GM12878 (cell line): ENCODE measurements at regions not wholly inside any gene's neighbourhood (a gene's known extent, or its start where the extent isn't known, plus 50 kb on each side); places are given as distances from the start of the nearest gene placed in this dataset.

Experiments
- ATAC-seq: fragments of 200-7000 bp; cut with Tn5 transposase; 3 replicates; pipeline ENCODE4 v1.9.1; 2020; ENCODE audit warnings: mild to moderate bottlenecking, moderate library complexity
- BruUV-seq: library from RNA; stranded (reverse); fragments of 400-500 nt; replicated peaks from 2 replicates; lab custom pipeline; 2021; lab: Mats Ljungman, UMichigan
- CTCF ChIA-PET: fragments of 300-600 bp; sonication (Branson Sonifier 250); formaldehyde crosslinking; extraction: SDS; loops from one replicate; lab custom pipeline; 2021; ENCODE audit warnings: inconsistent platforms; lab: Yijun Ruan, JAX
- POLR2A ChIA-PET: fragments of 350-600 bp; formaldehyde crosslinking; extraction: SDS; loops from one replicate; lab custom pipeline; 2021; ENCODE audit warnings: inconsistent platforms; lab: Charles Lee
- RAD21 ChIA-PET: fragments of 300-600 bp; sonication (Branson Sonifier 250); formaldehyde crosslinking; loops from one replicate; lab custom pipeline; 2023; ENCODE audit warnings: antibody characterized with exemption; ENCODE audit not compliant: unreplicated experiment; lab: Charles Lee
- SMC1A ChIA-PET: fragments of 300-600 bp; sonication (Branson Sonifier 250); formaldehyde crosslinking; loops from one replicate; lab custom pipeline; 2023; ENCODE audit not compliant: unreplicated experiment, uncharacterized antibody; lab: Charles Lee
- DNase-seq: peaks from one replicate; pipeline ENCODE4 v3.0.0-alpha.2; 2011; ENCODE audit warnings: low read depth, low spot score
- FAIRE-seq: peaks from 3 replicates; lab custom pipeline; 2011; peaks lifted over from hg19 to GRCh38; lab: Jason Lieb, UNC
- H2AFZ ChIP-seq: 2 replicates; pipeline ENCODE4 v1.6.0; 2011; ENCODE audit warnings: low read depth, low read length, control low read depth; ENCODE audit not compliant: control insufficient read depth
- H3K27ac ChIP-seq: 2 replicates; pipeline ENCODE4 v1.5.1; 2011; ENCODE audit warnings: control low read depth; ENCODE audit not compliant: control insufficient read depth, insufficient read depth
- H3K27me3 ChIP-seq, 2 experiments: replicated peaks in 1 of 2; 2 replicates each; pipeline versions ENCODE4 v1.6.0 to v1.6.1; 2011; ENCODE audit warnings: low read length in 1 of 2; ENCODE audit not compliant: control insufficient read depth in 2 of 2, insufficient read depth in 2 of 2
- H3K36me3 ChIP-seq, 2 experiments: 2 replicates each; pipeline ENCODE4 v1.5.1; 2011; ENCODE audit warnings: low read length in 1 of 2; ENCODE audit not compliant: control insufficient read depth in 2 of 2, insufficient read depth in 2 of 2
- H3K4me1 ChIP-seq: 2 replicates; pipeline ENCODE4 v1.6.1; 2011; ENCODE audit warnings: mild to moderate bottlenecking, low read length, moderate library complexity, mixed read lengths; ENCODE audit not compliant: control insufficient read depth, insufficient read depth
- H3K4me2 ChIP-seq: 2 replicates; pipeline ENCODE4 v1.6.0; 2011; ENCODE audit warnings: control low read depth; ENCODE audit not compliant: control insufficient read depth, insufficient read depth
- H3K4me3 ChIP-seq: fragments of 200-600 bp; sonication (generic); 2 replicates; pipeline ENCODE4 v1.5.1; 2016
- H3K79me2 ChIP-seq: 2 replicates; pipeline ENCODE4 v1.6.0; 2011; ENCODE audit warnings: low read length; ENCODE audit not compliant: control insufficient read depth, insufficient read depth
- H3K9ac ChIP-seq: 2 replicates; pipeline ENCODE4 v1.8.0; 2011; ENCODE audit warnings: low read length, control low read depth, mixed read lengths; ENCODE audit not compliant: control insufficient read depth, insufficient read depth
- H3K9me3 ChIP-seq: replicated peaks from 3 replicates; pipeline ENCODE4 v1.5.1; 2011; ENCODE audit warnings: mild to moderate bottlenecking, low read length; ENCODE audit not compliant: control insufficient read depth, insufficient read depth
- H4K20me1 ChIP-seq: 2 replicates; pipeline ENCODE4 v1.6.0; 2011; ENCODE audit not compliant: control insufficient read depth, insufficient read depth
- BHLHE40 ChIP-seq, 2 experiments: fragments of 450-650 bp in 1 of 2; IDR thresholded peaks; 2 replicates each; pipeline ENCODE4 v1.6.1; 2011 to 2017; ENCODE audit warnings: low read depth in 2 of 2, borderline replicate concordance in 1 of 2, improper control_type of control experiment in 1 of 2, low read length in 1 of 2, mild to moderate bottlenecking in 1 of 2
- CBX5 ChIP-seq: sonication (generic); IDR thresholded peaks from 2 replicates; pipeline ENCODE4 v1.6.1; 2016; ENCODE audit warnings: low read depth, moderate library complexity, mild to moderate bottlenecking, inconsistent platforms
- CHD1 ChIP-seq: IDR thresholded peaks from 2 replicates; pipeline ENCODE4 v1.6.1; 2012; ENCODE audit warnings: low read depth, low read length, improper control_type of control experiment
- CHD2 ChIP-seq: IDR thresholded peaks from 2 replicates; pipeline ENCODE4 v1.6.1; 2011; ENCODE audit warnings: low read depth, low read length, improper control_type of control experiment, borderline replicate concordance
- DPF2 ChIP-seq: fragments of 450-650 bp; IDR thresholded peaks from 2 replicates; pipeline ENCODE4 v1.6.1; 2017; ENCODE audit warnings: mild to moderate bottlenecking
- IKZF2 ChIP-seq, 2 experiments: fragments of 450-650 bp; IDR thresholded peaks; 2 replicates each; pipeline ENCODE4 v1.6.1; 2017; ENCODE audit warnings: mild to moderate bottlenecking in 2 of 2, moderate library complexity in 2 of 2
- IRF3 ChIP-seq: fragments of 450-650 bp; IDR thresholded peaks from 2 replicates; pipeline ENCODE4 v1.6.1; 2014; ENCODE audit warnings: mild to moderate bottlenecking
- MEF2A ChIP-seq: IDR thresholded peaks from 2 replicates; pipeline ENCODE4 v1.6.1; 2011; ENCODE audit warnings: low read depth, mild to moderate bottlenecking, low read length, moderate library complexity; ENCODE audit not compliant: insufficient read depth
- PAX5 ChIP-seq: IDR thresholded peaks from 2 replicates; pipeline ENCODE4 v1.6.1; 2011; ENCODE audit warnings: low read depth, low read length, borderline replicate concordance
- POLR2A ChIP-seq: IDR thresholded peaks from 2 replicates; pipeline ENCODE4 v1.6.1; 2011; ENCODE audit warnings: low read depth, mild to moderate bottlenecking, low read length
- RAD21 ChIP-seq: IDR thresholded peaks from 2 replicates; pipeline ENCODE4 v1.6.1; 2011; ENCODE audit warnings: mild to moderate bottlenecking, low read depth, low read length, moderate library complexity; ENCODE audit not compliant: insufficient read depth
- SMAD1 ChIP-seq: fragments of 450-650 bp; IDR thresholded peaks from 2 replicates; pipeline ENCODE4 v1.6.1; 2018; ENCODE audit warnings: mild to moderate bottlenecking, low read depth; ENCODE audit not compliant: partially characterized antibody
- TBL1XR1 ChIP-seq: IDR thresholded peaks from 2 replicates; pipeline ENCODE4 v1.6.1; 2012; ENCODE audit warnings: low read depth, low read length, improper control_type of control experiment
- ZBTB33 ChIP-seq: fragments of 450-650 bp; IDR thresholded peaks from 2 replicates; pipeline ENCODE4 v1.6.1; 2017; ENCODE audit warnings: mild to moderate bottlenecking
- WGBS: methylation state at CpG from one replicate; pipeline ENCODE4 v1.1.6; 2016; ENCODE audit warnings: low lambda C conversion rate; ENCODE audit not compliant: insufficient replicate concordance, insufficient coverage; ENCODE audit errors: missing lambda C conversion rate; 5-methylcytosine and 5-hydroxymethylcytosine counted together
- in situ Hi-C: fragments of 300-500 bp; cut with MboI; formaldehyde crosslinking; loops from 9 replicates; pipeline ENCODE4 v1.14.3; 2018; ENCODE audit warnings: mixed read lengths
- intact Hi-C: fragments of 100-400 bp; cut with micrococcal nuclease; formaldehyde crosslinking; loops from one replicate; pipeline ENCODE4 v1.14.2; 2022; ENCODE audit not compliant: unreplicated experiment
- TF ChIP-seq, protein P1 (sequence below): fragments of 450-650 bp; IDR thresholded peaks from 2 replicates; pipeline ENCODE4 v1.6.1; 2017; ENCODE audit warnings: mild to moderate bottlenecking, moderate library complexity

DNA sequence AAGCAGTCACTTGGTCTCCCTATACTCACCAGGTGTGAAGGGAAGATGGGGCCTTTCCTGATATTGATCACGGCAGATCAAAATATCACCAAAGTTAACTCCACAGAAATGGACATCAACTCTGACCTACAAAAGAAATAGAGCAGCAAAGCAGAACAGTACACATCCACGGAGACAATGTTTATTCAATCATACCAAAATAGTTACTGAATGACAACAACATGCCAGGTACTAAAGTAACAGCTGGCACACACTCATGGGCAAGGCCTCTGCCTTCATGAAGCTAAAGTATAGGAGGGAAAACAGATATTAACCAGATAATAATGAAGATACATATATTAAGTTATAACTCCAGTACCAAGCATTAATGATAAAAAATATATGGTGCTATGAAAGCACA lies 59.2 kb upstream of the RASAL2 start (continued):
- TF ChIP-seq ZBTB33 = no peak
- TF ChIP-seq PAX5 = no peak
- no peak for TF ChIP-seq RAD21
- TF ChIP-seq CHD1 = no peak

GRCh38 chr1:178036090-178036489 lies 57.8 kb upstream of the RASAL2 start:
- Histone ChIP-seq H3K4me2 (no peak overlapping the region), H3K9ac (no peak overlapping the region), H3K27ac (no peak overlapping the region), H3K9me3 (no peaks in the 10 kb centered on the region), H2AFZ (no peak overlapping the region), H3K4me3 (no peak overlapping the region), H3K79me2 (no peaks in the 10 kb centered on the region), H4K20me1 (no peaks in the 10 kb centered on the region), H3K36me3 (no peaks in the 10 kb centered on the region), H3K4me1 (no peaks in the 10 kb centered on the region), H3K27me3 (peaks cover 0 to 8% of the 10 kb centered on the region in 2 experiments; a peak in 2 of 4 replicates)
- no peak for DNase-seq
- intact Hi-C loops = no loop called here
- ChIA-PET RAD21 (no interaction called here), POLR2A (interaction anchor here (0.7 kb wide), 1 partner anchor 958 kb away, joined by 3 read pairs; no protein-coding TSS in a partner anchor), CTCF (interaction anchor here (1.0 to 7.9 kb wide), 2 partner anchors 10 to 155 kb away, joined by 3 to 130 read pairs; no protein-coding TSS in a partner anchor), SMC1A (interaction anchor here (1.0 to 1.2 kb wide), 2 partner anchors 10 to 251 kb away, joined by 3 read pairs; no protein-coding TSS in a partner anchor)
- in situ Hi-C loops = loop anchor here (25.0 kb wide), 1 partner anchor 151 kb away; no protein-coding TSS in a partner anchor
- BruUV-seq = no TSS peak
- FAIRE-seq = no peak
- ATAC-seq = no peak
- 54% methylated on average over 10 of the region's 10 CpGs for WGBS
- TF ChIP-seq BHLHE40 (IDR thresholded peaks at IDR 0.05; ENCODE audit: borderline replicate concordance in 1 of 2, low read depth in 2 of 2, low read length in 1 of 2) (no peak), CBX5 (no peak), MEF2A (no peak), POLR2A (no peak), IKZF2 (IDR thresholded peaks at IDR 0.05) (no peak), DPF2 (no peak), CHD2 (no peak), TBL1XR1 (no peak), IRF3 (no peak), SMAD1 (no peak)
- TF ChIP-seq, protein P1, sequence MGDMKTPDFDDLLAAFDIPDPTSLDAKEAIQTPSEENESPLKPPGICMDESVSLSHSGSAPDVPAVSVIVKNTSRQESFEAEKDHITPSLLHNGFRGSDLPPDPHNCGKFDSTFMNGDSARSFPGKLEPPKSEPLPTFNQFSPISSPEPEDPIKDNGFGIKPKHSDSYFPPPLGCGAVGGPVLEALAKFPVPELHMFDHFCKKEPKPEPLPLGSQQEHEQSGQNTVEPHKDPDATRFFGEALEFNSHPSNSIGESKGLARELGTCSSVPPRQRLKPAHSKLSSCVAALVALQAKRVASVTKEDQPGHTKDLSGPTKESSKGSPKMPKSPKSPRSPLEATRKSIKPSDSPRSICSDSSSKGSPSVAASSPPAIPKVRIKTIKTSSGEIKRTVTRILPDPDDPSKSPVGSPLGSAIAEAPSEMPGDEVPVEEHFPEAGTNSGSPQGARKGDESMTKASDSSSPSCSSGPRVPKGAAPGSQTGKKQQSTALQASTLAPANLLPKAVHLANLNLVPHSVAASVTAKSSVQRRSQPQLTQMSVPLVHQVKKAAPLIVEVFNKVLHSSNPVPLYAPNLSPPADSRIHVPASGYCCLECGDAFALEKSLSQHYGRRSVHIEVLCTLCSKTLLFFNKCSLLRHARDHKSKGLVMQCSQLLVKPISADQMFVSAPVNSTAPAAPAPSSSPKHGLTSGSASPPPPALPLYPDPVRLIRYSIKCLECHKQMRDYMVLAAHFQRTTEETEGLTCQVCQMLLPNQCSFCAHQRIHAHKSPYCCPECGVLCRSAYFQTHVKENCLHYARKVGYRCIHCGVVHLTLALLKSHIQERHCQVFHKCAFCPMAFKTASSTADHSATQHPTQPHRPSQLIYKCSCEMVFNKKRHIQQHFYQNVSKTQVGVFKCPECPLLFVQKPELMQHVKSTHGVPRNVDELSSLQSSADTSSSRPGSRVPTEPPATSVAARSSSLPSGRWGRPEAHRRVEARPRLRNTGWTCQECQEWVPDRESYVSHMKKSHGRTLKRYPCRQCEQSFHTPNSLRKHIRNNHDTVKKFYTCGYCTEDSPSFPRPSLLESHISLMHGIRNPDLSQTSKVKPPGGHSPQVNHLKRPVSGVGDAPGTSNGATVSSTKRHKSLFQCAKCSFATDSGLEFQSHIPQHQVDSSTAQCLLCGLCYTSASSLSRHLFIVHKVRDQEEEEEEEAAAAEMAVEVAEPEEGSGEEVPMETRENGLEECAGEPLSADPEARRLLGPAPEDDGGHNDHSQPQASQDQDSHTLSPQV = no peak
